BLaER1 (cell line): ENCODE measurements at regions not wholly inside any gene's neighbourhood (a gene's known extent, or its start where the extent isn't known, plus 50 kb on each side); places are given as distances from the start of the nearest gene placed in this dataset.

ENCODE experiments used
- H3K27ac ChIP-seq: shearing (Covaris generic); formaldehyde crosslinking; 2 replicates; pipeline ENCODE4 v1.8.1; 2022
- H3K27me3 ChIP-seq: shearing (Covaris generic); formaldehyde crosslinking; 2 replicates; pipeline ENCODE4 v1.8.1; 2022
- H3K36me3 ChIP-seq: shearing (Covaris generic); formaldehyde crosslinking; 2 replicates; pipeline ENCODE4 v1.8.1; 2022
- H3K4me1 ChIP-seq: shearing (Covaris generic); formaldehyde crosslinking; 2 replicates; pipeline ENCODE4 v1.8.1; 2022
- H3K4me2 ChIP-seq: shearing (Covaris generic); formaldehyde crosslinking; 2 replicates; pipeline ENCODE4 v1.8.1; 2022
- H3K4me3 ChIP-seq: shearing (Covaris generic); formaldehyde crosslinking; 2 replicates; pipeline ENCODE4 v1.8.1; 2022
- H3K9ac ChIP-seq: shearing (Covaris generic); formaldehyde crosslinking; 2 replicates; pipeline ENCODE4 v1.8.1; 2022
- H3K9me3 ChIP-seq: shearing (Covaris generic); formaldehyde crosslinking; 2 replicates; pipeline ENCODE4 v1.8.1; 2022
- H4K20me1 ChIP-seq: shearing (Covaris generic); formaldehyde crosslinking; 2 replicates; pipeline ENCODE4 v1.8.1; 2022
- Cebpa-rat ChIP-seq: shearing (Covaris generic); IDR thresholded peaks from 2 replicates; pipeline ENCODE4 v1.8.1; 2022

DNA sequence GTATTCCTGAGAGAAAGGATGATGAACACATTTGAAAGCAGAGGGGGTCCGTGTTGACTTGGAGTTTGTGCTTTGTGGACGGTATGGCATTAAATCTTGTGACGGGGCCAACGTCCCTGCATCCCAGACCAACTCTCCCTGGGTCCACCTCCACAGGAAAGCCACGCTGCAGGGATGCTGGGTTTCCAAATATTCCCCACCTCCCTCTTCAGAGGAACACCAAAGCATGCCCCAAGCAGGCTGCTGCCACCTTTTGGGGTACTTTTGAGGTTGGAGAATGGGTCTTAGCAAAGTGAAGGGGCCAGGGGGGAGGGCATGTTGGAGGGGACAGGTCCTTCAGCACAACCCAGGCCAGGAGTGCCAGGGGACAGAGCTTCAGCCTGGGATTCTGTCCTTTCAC, 504.4 kb downstream of the TCERG1L start:
- TF ChIP-seq Cebpa-rat: no peak
- no peaks in the 10 kb centered on the region for H3K36me3 ChIP-seq
- H3K27me3 ChIP-seq: no peaks in the 10 kb centered on the region
- H3K4me3 ChIP-seq: no peak overlapping the region
- no peak overlapping the region for H3K9ac ChIP-seq
- H4K20me1 ChIP-seq: no peaks in the 10 kb centered on the region
- H3K4me2 ChIP-seq: no peak overlapping the region
- H3K4me1 ChIP-seq: peaks cover 8% of the 10 kb centered on the region; the same call in 1 of the 2 replicates
- no peak overlapping the region for H3K27ac ChIP-seq
- peaks cover 6% of the 10 kb centered on the region; the same call in 1 of the 2 replicates for H3K9me3 ChIP-seq

DNA sequence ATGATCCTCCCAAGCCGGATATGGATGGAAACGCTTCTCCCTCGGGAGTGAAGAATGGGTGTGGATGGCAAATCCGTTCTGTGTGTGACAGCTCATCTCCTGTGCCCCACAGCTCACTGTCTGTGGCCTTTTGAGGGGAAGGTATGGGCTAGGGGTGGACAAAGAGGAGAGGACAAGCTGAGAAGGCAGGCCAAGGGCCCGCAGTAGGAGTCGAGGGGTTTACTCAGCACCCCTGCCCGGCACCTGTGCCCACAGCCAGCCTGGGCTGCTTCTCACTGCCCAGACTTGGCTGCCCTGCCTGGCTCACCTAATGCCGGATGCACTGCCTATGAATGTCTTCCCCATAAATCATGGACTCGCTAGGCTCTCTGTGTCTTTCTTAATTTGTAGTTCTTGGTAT, 503.8 kb downstream of the TCERG1L start:
- no peak overlapping the region for H3K9ac ChIP-seq
- no peak overlapping the region for H3K27ac ChIP-seq
- H3K4me1 ChIP-seq: peaks cover 12% of the 10 kb centered on the region
- H3K4me2 ChIP-seq: peak overlapping the region; percentile 19; the same call in 1 of the 2 replicates
- H3K27me3 ChIP-seq: no peaks in the 10 kb centered on the region
- TF ChIP-seq Cebpa-rat: no peak
- no peaks in the 10 kb centered on the region for H3K36me3 ChIP-seq
- peaks cover 6% of the 10 kb centered on the region; the same call in 1 of the 2 replicates for H3K9me3 ChIP-seq
- no peak overlapping the region for H3K4me3 ChIP-seq
- H4K20me1 ChIP-seq: no peaks in the 10 kb centered on the region

DNA sequence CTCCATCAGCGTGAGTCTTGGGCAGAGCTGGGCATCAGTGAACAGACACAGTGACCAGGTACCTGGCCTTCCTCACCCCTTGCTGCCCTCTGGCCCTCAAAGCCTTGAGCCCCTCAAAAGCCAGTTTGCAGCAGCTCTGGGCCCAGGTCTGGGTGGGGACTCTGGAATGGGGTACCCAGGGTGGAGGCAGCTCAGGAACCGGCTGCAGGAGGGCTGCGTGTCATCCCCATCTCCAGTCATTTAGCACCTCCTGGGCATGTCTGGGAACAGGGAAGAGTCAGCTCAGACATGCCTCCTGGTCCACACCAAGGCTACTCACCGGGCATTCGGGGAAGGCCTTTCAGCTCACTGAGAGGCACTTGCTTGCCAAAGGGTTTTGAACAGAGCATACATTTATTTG, 503.3 kb downstream of the TCERG1L start:
- peaks cover 18% of the 10 kb centered on the region for H3K4me1 ChIP-seq
- H3K9me3 ChIP-seq: peaks cover 6% of the 10 kb centered on the region; the same call in 1 of the 2 replicates
- no peaks in the 10 kb centered on the region for H4K20me1 ChIP-seq
- H3K4me2 ChIP-seq: no peak overlapping the region
- H3K4me3 ChIP-seq: no peak overlapping the region
- no peak for TF ChIP-seq Cebpa-rat
- no peaks in the 10 kb centered on the region for H3K27me3 ChIP-seq
- no peak overlapping the region for H3K9ac ChIP-seq
- H3K27ac ChIP-seq: no peak overlapping the region
- H3K36me3 ChIP-seq: no peaks in the 10 kb centered on the region

DNA sequence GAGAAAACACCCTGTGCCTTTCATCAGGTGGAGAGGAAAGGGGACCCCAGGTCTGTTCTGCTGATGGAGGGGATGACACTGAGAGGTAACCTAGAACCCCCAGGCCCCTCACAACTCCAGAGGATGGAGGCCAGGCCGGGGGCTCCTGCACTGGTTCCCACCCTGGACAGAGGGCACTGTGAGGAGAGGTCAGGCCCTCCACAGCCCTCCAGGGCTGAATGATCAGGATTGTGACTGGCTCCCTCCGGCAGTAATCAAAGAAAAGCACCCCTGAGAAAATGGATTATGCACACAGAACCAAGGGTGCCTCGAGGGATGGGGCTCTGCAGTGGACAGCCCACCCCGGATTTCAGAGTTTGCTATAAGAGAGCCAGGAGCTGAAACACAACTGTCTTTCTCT, 502.8 kb downstream of the TCERG1L start:
- H4K20me1 ChIP-seq: no peaks in the 10 kb centered on the region
- no peak overlapping the region for H3K4me3 ChIP-seq
- peaks cover 18% of the 10 kb centered on the region for H3K4me1 ChIP-seq
- H3K9ac ChIP-seq: no peak overlapping the region
- no peaks in the 10 kb centered on the region for H3K36me3 ChIP-seq
- H3K9me3 ChIP-seq: peaks cover 6% of the 10 kb centered on the region; the same call in 1 of the 2 replicates
- no peaks in the 10 kb centered on the region for H3K27me3 ChIP-seq
- TF ChIP-seq Cebpa-rat: no peak
- H3K4me2 ChIP-seq: no peak overlapping the region
- no peak overlapping the region for H3K27ac ChIP-seq

DNA sequence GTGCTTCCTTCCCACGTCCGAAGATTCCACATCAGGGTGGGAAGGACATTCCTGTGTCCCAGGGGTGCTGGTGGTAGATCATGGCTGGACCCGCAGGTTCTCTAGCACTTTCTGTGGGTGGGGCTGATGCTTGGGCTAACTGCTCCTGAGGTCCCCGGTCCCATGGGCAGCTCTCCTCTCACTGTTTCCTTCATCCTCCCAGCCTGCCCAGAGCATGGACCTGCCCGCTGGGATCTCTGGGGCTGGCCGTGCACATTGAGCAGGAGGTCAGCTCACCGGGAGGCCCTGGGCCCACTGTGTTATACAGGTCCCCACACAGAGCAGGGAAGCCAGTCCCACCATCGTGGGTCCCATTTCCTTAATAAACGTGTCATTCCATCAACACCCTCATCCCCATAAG, 502.3 kb downstream of the TCERG1L start:
- H3K4me2 ChIP-seq: no peak overlapping the region
- no peaks in the 10 kb centered on the region for H4K20me1 ChIP-seq
- no peak overlapping the region for H3K4me3 ChIP-seq
- H3K9me3 ChIP-seq: peaks cover 6% of the 10 kb centered on the region; the same call in 1 of the 2 replicates
- no peak overlapping the region for H3K9ac ChIP-seq
- H3K27me3 ChIP-seq: no peaks in the 10 kb centered on the region
- no peak overlapping the region for H3K27ac ChIP-seq
- peaks cover 18% of the 10 kb centered on the region for H3K4me1 ChIP-seq
- no peak for TF ChIP-seq Cebpa-rat
- H3K36me3 ChIP-seq: no peaks in the 10 kb centered on the region

DNA sequence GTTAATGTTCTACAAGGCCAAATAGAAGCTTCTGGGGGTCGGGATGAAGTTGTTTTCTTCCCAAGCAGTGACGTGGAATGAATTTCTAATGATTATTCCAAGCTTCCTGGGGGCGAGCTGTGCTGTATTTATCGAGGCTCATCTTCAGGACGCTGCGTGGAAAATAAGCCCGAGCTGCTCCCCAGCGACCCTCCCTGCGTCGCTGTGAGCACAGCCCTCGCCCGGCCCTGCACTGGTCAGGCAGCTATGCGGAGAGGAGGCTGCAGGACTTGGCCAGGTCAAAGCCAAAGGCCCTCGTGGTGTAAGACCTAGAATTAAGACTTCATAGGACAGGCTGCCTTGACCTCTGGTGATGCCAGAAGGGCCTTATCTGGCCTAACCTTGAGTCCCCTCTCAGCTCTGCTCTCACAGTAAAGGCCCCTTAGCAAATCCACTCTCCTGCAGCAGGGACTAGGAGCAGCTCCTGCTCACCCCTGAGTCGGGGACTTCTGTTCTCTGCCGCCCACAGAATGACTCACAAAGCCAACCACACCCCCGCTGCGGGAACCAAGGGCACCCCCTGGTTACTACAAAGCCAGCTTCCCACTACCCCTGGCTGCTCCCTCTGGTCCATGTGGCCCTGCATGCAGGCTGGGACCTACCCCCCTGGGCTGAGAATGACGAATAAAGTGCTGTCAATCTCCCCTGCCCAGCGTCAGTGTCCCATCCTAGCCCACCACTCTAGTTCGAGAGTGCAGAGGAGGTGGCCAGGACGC, 501.6 kb downstream of the TCERG1L start:
- H3K4me3 ChIP-seq: no peak overlapping the region
- H4K20me1 ChIP-seq: no peaks in the 10 kb centered on the region
- no peak overlapping the region for H3K4me2 ChIP-seq
- no peaks in the 10 kb centered on the region for H3K36me3 ChIP-seq
- H3K27me3 ChIP-seq: no peaks in the 10 kb centered on the region
- no peak overlapping the region for H3K9ac ChIP-seq
- H3K27ac ChIP-seq: no peak overlapping the region
- peaks cover 6% of the 10 kb centered on the region; the same call in 1 of the 2 replicates for H3K9me3 ChIP-seq
- peaks cover 18% of the 10 kb centered on the region for H3K4me1 ChIP-seq
- TF ChIP-seq Cebpa-rat: no peak

DNA sequence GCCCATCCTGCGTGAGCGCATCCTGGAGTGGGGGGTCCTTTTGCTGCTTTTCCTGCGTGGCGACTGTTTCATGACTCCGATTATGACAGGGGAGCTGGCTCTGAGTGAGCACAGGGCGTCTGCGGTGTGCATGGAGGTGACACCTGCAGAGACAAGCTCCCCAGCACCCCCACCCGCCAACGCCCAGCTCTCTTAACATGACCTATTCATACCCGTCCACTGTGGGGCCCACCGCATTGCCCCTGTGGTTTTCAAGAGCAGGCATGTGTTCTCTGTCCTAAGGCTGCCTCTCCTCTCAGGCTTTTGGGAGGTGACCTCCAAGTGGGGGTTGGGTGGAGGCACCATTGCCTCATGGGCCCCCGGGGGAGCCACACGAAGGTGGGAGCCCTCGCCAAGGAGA, 500.7 kb downstream of the TCERG1L start:
- peaks cover 2% of the 10 kb centered on the region; the same call in 1 of the 2 replicates for H3K9me3 ChIP-seq
- H3K4me2 ChIP-seq: no peak overlapping the region
- H4K20me1 ChIP-seq: no peaks in the 10 kb centered on the region
- no peak overlapping the region for H3K9ac ChIP-seq
- no peak overlapping the region for H3K27ac ChIP-seq
- H3K27me3 ChIP-seq: no peaks in the 10 kb centered on the region
- peaks cover 18% of the 10 kb centered on the region for H3K4me1 ChIP-seq
- H3K36me3 ChIP-seq: no peaks in the 10 kb centered on the region
- TF ChIP-seq Cebpa-rat: no peak
- H3K4me3 ChIP-seq: no peak overlapping the region

DNA sequence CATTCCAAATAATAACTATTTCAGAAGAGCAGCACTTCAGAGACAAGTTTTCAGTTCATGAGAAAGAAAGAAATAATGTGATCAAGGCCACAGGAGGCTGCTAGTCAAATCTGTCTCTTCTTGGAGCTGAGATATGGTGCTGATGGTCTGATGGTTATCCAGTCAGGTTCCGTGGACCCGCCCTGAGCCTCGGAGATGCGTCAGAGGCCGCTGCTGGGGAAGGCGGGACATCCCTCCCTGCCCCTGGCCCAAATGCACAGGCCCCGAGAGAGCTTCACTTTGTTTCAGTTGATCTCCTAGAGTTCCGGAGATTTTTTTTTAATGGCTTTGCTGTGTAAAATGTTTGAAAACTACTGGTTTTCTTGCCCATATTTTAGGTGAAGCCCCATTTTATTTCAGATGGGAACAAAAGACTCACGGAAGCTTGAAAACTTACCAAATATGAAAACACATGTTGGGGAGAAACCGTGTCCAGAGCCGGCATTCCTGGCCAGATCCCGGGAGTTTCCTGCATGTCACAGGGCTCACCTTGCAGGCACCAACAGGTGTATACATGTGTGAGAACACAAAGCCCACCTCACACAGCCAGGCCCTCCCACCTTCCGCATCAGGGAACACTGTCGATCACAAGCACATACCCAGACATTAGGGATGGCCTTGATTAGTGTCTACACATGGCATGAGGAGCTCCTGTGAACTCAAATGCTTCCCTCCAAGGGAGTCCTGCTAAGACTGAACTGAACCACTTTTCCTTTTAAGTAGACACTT, 499.0 kb downstream of the TCERG1L start:
- Histone ChIP-seq H3K9me3 (peaks cover 17% of the 10 kb centered on the region), H3K36me3 (no peaks in the 10 kb centered on the region), H3K4me3 (no peak overlapping the region), H3K4me1 (peaks cover 16% of the 10 kb centered on the region), H3K27me3 (no peaks in the 10 kb centered on the region), H4K20me1 (no peaks in the 10 kb centered on the region), H3K4me2 (0 out of 2 replicates have a peak overlapping the region, but pooled peaks have one; percentile 12), H3K9ac (no peak overlapping the region), H3K27ac (no peak overlapping the region)
- no peak for TF ChIP-seq Cebpa-rat

DNA sequence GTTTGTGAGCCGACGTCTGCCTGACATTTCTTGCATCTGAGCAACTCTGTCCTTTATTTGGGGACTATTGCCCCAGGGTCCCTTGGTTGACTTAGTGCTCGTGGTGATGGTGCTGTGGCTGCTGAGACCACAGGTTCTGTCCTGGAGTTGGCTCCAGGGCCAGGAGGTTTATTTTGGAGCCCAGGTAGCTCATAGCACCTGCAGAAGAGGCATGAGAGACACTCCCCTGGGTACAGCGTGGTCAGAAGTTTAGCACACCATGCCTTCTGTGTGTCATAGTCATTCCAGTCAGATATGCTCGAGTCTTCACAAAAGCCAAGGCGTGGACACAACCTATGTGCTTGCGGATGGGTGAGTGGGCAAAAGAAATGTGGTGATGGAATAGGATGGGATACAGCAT, 496.9 kb downstream of the TCERG1L start:
- H3K27ac ChIP-seq: no peak overlapping the region
- H3K36me3 ChIP-seq: no peaks in the 10 kb centered on the region
- H3K4me1 ChIP-seq: peaks cover 19% of the 10 kb centered on the region
- peaks cover 37% of the 10 kb centered on the region for H3K9me3 ChIP-seq
- no peak overlapping the region for H3K4me2 ChIP-seq
- H3K4me3 ChIP-seq: no peak overlapping the region
- no peaks in the 10 kb centered on the region for H4K20me1 ChIP-seq
- no peaks in the 10 kb centered on the region for H3K27me3 ChIP-seq
- no peak for TF ChIP-seq Cebpa-rat
- H3K9ac ChIP-seq: no peak overlapping the region
